SKM-1 treated with dmso at 0.1 percent for 144 hours (cell line): ENCODE measurements at regions not wholly inside any gene's neighbourhood (a gene's known extent, or its start where the extent isn't known, plus 50 kb on each side); places are given as distances from the start of the nearest gene placed in this dataset.

Experiments used
- DNase-seq: peaks from one replicate; lab custom pipeline; 2025; ENCODE audit not compliant: unreplicated experiment; lab: John Stamatoyannopoulos, UW

- no peak for DNase-seq
Observed at GRCh38 chr10:44326474-44327030, 58.3 kb downstream of the CXCL12 start.

- DNase-seq, result no peak
Observed at GRCh38 chr10:44325596-44326307, 59.1 kb downstream of the CXCL12 start.

DNA sequence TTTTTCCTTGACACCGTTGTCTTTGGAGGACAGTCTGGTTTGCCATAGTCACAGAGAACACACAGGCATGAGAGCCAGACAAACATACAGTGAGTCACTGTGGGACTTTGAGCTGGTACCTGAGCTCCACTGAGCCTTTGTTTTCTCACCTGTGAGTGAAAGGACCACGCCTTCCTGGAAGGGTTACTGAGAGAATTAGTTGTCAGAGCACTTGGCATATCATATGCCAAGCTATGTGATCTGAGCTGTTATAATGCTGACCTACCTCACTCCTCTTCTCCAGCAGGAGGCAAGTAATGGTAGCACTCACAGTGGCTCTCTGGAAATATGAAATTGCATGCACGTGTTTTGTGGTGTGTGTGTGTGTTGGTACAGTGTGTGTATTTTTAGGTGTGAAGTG lies 59.7 kb downstream of the CXCL12 start:
- DNase-seq, result no peak

DNA sequence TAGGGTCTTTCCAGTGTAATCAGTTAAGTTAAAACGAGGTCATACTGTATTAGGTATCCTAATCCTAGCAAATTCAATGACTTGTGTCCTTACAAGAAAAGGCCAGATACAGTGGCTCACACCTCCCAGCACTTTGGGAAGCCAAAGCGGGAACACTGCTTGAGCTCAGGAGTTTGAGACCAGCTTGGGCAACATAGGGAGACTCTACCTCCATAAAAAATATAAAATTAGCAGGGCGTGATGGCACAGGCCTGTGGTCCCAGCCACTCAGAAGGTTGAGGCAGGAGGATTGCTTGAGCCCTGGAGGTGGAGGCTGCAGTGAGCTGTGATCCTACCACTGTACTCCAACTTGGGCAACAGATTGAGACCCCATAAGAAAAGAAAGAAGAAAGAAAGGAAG lies 61.1 kb downstream of the CXCL12 start:
- no peak for DNase-seq

DNA sequence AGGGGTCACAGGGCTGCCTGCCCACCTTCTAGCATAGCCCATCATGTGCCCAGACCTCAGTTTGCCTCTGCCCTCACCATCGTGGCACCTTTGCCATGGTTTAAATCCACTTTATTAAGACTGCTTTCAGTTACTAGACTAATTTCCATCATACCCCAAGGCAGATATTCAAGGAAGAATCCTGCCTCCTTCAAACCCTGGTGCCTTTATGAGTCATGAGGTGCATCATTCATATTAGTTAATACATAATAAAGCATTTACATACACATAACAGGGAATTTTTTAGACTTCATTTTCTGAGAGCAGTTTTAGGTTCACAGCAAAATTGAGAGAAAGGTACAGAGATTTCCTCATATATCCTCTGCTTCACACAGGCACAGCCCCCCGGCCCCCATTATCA lies 62.8 kb downstream of the CXCL12 start:
- DNase-seq, result no peak

GRCh38 chr10:44320756-44321155 lies 64.1 kb downstream of the CXCL12 start:
- no peak for DNase-seq

GRCh38 chr10:44317856-44318255 lies 67.0 kb downstream of the CXCL12 start:
- DNase-seq, result no peak

DNA sequence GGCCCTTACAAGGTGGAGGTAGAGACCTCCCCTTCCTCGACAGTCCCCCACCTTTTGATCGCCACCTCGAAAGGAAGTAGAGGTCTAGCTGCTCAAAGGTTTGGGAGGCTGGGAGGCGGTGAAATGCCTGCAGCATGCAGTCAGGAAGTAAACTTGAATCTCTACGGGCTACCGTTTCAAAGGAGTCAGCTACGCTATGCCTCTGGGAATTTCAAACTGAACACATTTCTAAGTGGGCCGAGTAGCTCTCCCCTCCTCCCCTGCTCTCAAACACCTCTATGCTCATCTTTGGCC lies 68.0 kb downstream of the CXCL12 start:
- no peak for DNase-seq

GRCh38 chr10:44316187-44316921 lies 68.5 kb downstream of the CXCL12 start:
- DNase-seq, result no peak

DNA sequence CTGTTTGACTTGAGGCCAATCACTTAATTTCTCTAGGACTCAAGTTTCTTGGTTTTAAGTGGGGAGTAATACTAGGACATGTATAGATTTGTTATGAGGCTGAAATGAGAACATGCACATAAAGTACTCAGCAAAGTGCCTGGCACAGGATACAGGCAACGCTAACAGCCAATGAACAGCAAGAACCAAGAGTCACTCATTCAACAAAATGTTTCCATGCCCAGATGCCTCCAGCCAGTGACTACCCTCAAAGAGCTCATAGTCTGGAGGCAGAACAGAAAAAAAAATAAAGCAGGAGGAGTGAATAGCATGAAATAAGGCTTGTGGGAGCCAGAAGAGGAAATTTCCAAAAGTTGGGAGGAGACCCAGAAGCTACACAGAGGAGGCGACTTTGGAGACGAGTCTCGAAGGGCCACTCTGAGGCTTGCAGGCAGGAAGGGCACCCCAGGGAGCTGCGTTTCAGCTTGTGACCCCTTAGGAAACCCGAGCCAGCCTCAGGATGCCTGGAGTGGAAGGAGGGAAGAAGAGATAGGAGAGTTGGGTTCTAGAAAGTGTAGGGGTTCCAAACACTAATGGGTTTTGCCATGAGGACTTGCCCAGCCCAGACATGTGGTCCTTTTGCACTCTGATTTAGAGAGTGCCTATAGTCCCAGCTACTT lies 70.0 kb downstream of the CXCL12 start:
- DNase-seq, result no peak

DNA sequence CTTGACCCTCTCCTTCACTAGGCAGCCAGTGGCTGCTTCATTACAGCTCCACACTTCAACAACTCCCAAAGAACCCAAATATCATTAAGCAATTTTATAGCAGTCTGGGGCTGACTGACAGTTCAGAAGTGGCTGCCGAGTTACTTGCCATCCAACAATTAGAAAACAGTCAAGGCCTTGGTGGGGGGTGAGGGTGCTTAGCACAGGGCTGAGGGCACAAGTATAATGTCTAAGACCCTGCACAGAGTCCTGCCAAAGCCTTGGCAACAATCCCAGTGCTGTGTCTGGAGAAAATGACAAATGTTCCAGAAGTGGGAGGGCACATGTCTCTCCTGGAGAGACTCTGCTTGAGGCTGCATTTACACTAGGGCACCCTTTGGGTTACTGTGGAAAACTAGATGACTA lies 71.1 kb downstream of the CXCL12 start:
- no peak for DNase-seq

- no peak for DNase-seq
Observed at GRCh38 chr10:44312401-44312800, 72.5 kb downstream of the CXCL12 start.

- no peak for DNase-seq
Observed at GRCh38 chr10:44311563-44312051, 73.3 kb downstream of the CXCL12 start.

DNA sequence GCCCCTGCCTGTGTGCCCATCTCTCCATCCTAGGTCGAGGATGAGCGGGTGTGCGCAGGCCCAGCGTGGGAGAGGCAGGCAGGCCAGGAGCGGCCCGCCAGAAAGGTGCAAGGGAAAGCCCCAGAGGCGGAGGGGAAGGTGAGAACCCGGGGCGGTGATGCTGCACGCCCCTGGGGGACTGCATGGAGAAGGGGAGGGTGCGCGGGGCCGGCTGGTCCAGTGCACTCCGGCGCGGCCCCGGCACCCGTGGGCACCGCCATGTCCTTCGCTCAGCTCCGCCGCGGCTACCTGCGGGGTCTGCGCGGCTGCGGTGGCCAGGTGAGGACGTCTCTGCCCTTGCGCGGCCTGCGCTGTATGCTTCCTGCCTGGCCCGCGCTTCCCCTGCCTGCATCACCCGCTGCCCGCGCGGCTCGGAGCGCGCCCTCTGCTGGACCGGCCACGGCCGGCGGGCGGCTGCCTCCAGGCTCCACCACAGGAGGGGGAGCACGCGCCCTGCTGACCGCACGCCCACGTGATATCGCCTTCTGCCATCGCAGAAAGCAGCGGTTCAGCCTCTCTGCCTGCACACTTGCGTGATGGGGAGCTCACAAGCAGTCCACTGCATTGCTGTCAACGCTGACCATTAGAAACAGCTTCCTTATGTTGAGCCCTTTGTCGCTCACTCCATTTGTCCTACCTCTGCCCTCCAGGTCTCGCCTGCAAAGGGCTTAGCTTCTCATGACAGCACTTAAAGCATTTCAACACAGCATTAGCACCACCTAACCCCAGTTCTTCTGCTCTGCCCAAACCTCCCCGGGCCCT lies 73.9 kb downstream of the CXCL12 start:
- no peak for DNase-seq

DNA sequence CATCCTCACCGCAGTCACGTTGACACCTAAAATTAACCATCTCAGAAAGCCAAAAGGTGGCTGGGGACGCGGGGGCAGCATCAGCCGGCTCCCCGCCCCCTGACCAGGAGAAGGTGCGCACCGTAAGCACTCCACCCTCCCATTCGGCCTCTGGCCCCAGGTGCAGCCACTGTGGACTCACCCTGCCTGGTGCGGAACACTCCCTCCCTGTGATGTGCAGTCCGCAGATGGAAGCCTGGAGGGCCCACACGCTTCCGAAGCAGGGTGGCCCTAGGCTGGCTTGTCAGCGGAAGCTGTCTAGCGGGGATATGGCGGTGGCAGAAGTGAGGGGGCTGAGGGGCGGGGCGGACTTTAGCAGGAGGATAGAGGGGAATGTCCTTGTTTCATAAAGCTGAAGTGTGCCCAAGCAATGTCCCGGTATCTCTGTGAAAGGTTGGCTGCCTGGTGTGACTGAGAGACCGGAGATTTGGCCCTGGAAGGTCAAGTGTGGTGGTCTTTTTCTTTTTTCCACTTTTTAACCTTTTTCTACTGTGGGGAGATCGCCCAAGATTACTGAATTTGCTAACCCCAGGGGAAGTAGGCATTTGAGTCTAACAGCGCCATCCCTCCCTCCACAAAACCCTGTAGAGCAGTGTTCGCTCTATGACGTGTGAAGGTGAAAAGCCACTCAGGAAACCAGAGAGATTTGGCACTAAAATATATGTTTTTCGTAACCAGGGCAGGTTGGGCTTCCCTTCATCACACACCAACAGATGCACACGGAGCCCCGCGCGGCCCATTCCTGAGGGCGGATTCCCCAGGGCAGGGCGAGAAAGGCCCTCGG lies 74.7 kb downstream of the CXCL12 start:
- no peak for DNase-seq

DNA sequence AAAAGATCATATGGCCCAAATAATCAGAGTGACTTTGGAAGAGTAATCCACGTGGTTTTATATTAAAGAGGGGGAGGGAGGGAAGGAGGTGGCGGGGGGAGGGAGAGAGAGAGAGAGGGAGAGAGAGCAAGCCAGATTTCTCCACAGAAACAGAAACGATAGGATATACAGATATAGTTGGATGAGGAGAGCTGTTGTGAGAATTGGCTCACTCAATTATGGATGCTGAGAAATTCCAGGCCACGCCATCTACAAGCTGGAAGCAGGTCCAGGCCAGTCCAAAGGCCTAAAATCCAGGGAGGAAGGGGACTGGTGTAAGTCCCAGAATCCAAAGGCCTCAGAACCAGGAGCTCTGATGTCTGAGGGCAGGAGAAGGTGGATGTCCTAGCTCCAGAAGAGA lies 75.5 kb downstream of the CXCL12 start:
- DNase-seq, result no peak

DNA sequence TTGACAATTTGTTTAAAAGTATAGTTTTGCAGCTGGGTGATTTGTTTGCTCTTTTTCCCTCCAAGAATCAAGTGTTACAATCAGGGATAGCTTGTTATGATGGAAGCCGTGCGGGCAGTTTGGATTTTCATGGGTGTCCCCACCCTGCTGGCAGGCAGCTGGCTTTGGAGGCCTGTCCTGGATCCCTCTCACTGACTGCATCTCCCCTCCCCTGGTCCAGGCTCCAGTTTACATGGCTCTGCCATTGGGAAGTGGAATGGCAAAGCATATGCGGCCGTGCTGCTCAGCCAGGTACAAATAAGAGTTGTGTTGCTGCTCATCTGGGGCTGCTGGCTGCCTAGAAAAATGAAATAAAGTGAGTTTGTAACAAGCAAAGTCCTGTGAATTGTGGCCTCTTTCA lies 76.0 kb downstream of the CXCL12 start:
- no peak for DNase-seq

GRCh38 chr10:44307691-44308090 lies 77.2 kb downstream of the CXCL12 start:
- DNase-seq, result no peak

DNA sequence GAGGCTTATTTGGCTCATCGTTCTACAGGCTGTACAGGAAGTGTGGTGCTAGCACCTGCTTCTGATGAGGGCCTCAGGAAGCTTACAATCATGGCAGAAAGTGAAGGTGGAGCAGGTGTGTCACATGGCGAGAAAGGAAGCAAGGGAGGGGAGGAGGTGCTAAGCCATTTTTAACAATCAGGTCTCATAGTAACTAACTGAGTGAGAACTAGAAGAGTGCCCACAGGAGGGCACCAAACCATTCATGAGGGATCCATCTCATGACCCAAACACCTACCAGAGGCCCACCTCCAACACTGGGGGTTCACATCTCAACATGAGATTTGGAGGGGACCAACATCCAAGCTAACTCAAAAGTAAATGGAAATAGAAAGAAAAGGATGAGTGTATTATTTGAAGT lies 78.1 kb downstream of the CXCL12 start:
- DNase-seq, result no peak

DNA sequence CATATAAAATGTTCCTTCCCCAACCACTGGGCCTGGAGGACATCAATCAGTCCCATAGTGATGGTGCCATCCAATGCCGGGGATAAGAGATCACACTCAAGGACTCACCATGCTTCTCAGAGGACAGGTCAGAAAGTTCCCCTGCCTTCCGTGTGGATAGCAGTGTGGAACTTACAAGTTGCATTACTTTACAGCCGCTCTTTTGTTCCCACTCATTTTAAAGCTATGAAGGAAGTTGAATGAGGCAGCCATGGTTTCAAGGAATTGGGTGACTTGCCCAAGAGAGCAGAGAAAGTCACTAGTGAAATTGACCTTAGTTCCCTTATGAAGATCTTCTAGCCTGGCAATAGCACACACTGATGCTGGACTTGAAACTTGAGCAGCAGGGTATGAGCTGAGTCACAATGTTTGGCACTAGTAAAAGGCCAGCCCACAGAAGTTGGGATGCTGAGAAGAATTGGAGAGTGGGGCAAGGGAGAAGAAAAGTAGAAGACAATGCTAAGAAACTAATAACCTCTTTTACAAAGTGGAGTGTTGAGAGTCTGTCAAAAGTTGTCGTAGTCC lies 78.7 kb downstream of the CXCL12 start:
- no peak for DNase-seq
